GM13977 (cell line): ENCODE measurements at regions not wholly inside any gene's neighbourhood (a gene's known extent, or its start where the extent isn't known, plus 50 kb on each side); places are given as distances from the start of the nearest gene placed in this dataset.

Experiments used
- DNase-seq: peaks from one replicate; pipeline ENCODE4 v3.0.0; 2012; ENCODE audit warnings: low spot score
- in situ Hi-C: fragments of 300-500 bp; cut with MboI; formaldehyde crosslinking; loops from one replicate; pipeline ENCODE4 v1.12.0; 2022; ENCODE audit warnings: low sequenced_read_pairs, low pct_unique_long_range_greater_than_20kb, mixed read lengths, inconsistent platforms; ENCODE audit not compliant: unreplicated experiment
- TF ChIP-seq, protein P1 (sequence below): IDR thresholded peaks from 2 replicates; pipeline ENCODE4 v1.5.1; 2012; ENCODE audit warnings: mild to moderate bottlenecking, control low read depth; ENCODE audit not compliant: insufficient read depth; ENCODE audit errors: extremely low read depth, missing control alignments

DNA sequence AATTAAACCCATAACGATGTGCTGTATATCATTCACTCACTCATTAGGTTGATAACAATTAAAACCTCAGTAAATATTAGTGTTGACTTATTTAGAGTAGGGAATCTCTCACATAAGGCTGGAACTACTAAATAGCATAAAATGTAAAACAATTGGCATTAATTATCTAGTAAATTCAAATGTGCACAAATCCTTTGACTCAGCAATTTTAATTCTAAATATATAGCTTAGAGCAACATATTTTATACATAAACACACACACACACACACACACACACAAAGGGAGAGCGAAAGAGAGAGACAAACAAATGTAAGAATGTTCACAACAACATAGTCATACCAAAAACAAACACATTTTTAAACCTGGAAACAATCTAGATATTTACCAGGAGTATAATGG, 443.1 kb upstream of the KCNH7 start:
- in situ Hi-C loops = no loop called here
- DNase-seq = no peak
- TF ChIP-seq, protein P1, sequence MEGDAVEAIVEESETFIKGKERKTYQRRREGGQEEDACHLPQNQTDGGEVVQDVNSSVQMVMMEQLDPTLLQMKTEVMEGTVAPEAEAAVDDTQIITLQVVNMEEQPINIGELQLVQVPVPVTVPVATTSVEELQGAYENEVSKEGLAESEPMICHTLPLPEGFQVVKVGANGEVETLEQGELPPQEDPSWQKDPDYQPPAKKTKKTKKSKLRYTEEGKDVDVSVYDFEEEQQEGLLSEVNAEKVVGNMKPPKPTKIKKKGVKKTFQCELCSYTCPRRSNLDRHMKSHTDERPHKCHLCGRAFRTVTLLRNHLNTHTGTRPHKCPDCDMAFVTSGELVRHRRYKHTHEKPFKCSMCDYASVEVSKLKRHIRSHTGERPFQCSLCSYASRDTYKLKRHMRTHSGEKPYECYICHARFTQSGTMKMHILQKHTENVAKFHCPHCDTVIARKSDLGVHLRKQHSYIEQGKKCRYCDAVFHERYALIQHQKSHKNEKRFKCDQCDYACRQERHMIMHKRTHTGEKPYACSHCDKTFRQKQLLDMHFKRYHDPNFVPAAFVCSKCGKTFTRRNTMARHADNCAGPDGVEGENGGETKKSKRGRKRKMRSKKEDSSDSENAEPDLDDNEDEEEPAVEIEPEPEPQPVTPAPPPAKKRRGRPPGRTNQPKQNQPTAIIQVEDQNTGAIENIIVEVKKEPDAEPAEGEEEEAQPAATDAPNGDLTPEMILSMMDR = no peak

DNA sequence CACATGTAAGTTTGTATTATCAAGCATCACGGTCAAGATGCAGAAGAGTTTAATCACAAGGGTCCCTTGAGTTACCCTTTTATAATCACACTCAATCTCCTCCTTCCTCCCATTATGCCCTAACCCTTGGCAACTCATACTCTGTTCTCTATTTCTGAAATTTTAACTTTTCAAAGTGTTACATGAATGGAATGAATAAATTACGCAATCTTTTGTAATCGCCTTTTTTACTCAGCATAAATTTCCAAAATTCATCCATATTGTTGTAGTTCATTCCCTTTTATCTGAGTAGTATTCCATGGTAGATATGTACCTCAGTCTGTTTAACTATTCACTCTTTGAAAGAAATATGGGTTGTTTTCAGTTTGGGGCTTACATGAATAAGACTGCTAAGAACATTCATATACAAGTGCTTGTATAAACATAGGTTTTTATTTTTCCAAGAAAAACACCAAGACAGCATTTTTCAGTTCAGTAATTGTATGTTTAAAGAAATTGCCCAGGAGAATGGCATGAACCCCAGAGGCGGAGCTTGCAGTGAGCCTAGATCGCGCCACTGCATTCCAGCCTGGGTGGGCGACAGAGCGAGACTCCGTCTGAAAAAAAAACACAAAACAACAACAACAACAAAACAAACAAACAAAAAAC, 430.9 kb upstream of the KCNH7 start:
- TF ChIP-seq, protein P1 = no peak
- no peak for DNase-seq
- in situ Hi-C loops = no loop called here

DNA sequence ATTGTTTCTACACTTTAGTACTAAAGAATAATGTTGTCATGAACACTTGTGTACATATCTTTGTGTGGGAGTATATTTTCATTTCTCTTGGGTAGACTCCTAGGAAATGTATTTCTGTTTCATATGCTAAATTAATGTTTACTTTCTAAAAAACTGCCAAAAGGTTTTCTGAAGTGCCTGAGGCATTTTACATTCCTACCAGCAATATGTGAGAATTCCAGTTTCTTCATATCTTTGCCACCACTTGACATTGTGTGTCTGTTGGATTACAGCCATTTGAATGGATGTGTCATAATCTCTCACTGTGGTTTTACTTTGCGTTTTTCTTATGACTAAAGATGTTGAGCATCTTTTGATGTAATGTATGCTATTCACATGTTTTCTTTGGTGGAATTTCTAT, 428.2 kb upstream of the KCNH7 start:
- DNase-seq = no peak
- TF ChIP-seq, protein P1 = no peak

DNA sequence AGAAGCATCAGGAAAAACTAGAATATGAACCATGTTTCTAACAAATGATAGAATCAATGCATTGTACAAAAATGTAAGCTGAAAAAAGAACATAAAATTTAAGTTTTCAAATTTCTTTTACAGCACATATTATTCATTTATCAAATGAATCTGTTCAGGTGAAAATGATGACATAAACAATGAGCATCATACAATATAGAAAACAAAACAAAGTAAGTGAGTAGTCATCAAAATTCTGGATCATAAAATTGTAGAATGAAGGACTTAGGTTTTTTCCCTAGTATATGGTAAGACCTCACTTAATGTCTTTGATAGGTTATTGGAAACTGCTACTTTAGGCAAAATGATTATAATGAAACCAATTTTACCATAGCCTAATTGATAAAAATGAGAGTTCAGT, 427.0 kb upstream of the KCNH7 start:
- DNase-seq = no peak
- in situ Hi-C loops = no loop called here
- TF ChIP-seq, protein P1 = no peak

More for the DNA sequence above, 428.2 kb upstream of the KCNH7 start:
- in situ Hi-C loops = no loop called here

DNA sequence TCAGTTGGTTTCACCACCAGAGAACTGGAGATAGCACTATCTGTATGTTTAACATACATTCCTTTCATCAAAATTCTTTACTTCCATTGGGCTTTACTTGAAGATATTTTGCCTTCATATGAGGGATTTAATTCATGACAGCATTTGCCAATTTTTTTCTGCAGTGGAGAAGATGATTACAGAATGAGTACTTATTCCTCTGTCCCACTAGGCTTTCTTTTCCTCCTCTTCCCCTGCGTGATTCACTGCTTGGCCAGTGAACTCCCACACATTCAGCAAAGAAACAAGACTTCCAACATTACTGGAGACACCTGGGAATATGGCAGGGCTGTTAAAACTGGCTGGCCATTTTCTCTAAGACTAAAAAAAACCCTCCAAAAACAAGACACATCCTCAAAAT, 425.8 kb upstream of the KCNH7 start:
- in situ Hi-C loops = no loop called here
- DNase-seq = no peak

DNA sequence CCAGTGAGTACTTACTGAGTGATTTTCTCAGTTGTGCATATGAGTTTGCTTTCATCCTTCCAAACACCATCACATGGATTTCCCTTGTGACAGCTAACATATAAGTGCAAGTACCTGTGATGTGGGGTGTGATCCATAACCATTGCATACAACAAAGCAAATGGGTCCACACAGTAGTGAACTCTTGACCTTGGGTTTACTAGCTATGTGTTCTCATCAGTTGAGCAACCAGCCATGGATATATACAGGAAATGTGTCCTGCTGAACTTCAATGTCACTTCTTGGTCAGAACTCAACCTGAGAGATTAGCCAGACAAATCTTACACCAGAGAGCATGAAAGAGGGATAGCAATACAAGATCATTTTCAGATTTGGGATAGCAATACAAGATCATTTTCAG, 420.9 kb upstream of the KCNH7 start:
- TF ChIP-seq, protein P1 = no peak
- no peak for DNase-seq
- in situ Hi-C loops = no loop called here

More for the DNA sequence above, 425.8 kb upstream of the KCNH7 start:
- TF ChIP-seq, protein P1 = no peak

DNA sequence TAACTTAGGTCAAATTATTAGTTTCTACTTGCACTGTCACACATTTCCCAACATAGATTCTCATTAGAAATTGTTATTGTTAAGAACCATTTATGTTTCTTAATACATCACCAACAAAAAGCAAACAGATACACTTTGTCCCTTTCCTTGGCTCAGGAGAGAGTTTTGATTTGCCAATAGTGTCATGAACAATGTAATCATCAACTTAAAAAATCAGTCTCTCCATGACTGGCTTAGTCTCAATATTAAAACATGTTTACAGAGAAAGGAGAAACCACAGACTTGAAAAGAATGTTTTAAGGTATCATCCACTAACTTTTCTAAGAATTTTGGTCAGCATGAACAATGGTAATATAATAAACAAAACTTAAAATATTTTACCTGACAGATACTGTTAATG, 416.5 kb upstream of the KCNH7 start:
- no peak for DNase-seq
- TF ChIP-seq, protein P1 = no peak
- in situ Hi-C loops = no loop called here
